ENCODE measurements at regions not wholly inside any gene's neighbourhood (a gene's known extent, or its start where the extent isn't known, plus 50 kb on each side); places are given as distances from the start of the nearest gene placed in this dataset.

DNA sequence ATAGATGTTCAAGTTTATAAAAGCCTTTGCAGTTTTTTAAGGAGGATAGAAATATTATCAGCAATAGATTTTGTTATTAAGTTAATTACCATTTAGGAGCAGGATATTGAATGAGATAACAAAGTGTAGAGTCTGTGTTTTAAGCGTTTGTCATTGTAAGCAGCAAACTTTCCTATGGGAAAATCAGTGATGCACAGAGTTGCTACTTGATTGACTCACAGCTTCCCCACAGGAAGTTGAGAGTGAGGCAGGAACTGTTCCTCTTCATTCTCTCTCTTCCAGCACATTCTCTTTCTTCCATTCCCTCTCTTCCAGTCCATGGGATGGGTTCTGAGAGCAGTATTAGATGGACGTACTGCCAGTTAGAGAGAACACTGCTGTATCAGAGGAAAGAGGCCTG, 867.7 kb upstream of the AGA start:
- DNase-seq: no peak

DNA sequence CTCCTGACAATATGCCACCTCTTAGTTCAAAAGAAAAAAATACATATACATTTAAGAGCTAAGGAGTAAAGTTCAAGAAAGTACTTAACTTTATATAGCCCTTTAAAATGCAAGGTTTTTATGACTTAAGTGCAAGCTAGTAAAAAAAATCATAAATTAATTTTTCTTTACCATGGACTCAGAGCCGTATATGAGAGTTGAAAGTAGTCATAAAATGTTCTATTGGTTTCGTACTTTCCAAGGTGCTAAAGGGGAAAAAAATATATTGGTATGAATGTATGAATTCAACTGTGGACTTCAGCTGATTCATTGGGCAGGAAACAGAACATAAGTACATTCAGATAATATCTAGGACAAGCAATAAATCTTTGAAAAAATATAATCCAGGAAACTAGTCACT, 869.8 kb upstream of the AGA start:
- no peak for DNase-seq

DNA sequence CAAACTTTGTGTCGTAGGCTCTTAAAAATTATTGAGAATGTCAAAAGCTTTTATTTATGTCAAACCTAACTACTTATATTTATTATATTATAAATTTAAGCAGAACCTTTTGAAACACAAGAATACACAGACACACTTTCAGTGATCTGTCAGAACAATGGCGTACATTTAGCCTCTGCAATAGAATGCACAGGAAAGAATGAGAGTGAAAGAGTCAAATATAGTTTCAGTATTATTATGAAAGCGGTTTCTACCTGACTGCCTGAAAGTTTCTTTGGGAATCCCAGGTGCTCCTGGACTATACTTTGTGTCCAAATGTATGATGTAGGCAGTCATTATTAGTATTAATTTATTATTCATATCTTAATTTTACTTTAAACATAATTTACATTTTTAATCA, 872.0 kb upstream of the AGA start:
- no peak for DNase-seq

DNA sequence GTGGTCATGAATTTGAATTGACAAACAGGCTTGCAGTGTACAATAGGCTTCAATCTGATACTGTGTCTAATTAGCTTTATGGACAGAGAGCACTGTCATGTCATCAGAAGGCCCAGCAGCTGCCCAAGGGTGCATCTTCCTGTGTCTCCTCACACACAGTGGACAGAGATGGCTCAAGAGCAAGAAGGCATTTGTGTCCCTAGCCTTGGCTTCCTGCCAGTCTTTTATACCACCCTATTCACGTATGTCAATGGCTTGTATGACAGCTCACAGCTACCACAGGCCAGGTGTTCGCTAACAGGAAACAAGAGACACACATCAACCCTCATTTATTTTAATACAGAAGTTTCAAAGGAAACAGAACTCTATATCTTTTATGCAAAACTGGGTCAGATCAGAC, 874.0 kb upstream of the AGA start:
- DNase-seq: no peak

DNA sequence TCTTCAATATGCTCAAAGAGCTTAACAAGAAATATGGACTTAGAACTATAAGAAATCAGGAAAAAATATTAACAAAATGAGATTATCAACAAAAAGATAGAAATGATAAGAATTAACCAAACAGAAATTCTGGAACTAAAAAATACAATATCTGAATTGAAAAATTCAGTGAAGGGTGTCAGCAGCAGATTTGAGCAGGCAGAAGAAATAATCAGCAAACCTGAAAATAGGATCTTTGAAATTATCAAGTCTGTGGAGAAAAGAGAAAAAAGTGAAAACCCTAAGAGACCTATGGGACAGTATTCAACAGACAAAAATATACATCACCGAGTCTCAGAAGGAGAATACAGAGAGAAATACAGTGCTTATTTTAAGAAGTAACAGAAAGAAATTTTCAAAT, 877.8 kb upstream of the AGA start:
- no peak for DNase-seq

DNA sequence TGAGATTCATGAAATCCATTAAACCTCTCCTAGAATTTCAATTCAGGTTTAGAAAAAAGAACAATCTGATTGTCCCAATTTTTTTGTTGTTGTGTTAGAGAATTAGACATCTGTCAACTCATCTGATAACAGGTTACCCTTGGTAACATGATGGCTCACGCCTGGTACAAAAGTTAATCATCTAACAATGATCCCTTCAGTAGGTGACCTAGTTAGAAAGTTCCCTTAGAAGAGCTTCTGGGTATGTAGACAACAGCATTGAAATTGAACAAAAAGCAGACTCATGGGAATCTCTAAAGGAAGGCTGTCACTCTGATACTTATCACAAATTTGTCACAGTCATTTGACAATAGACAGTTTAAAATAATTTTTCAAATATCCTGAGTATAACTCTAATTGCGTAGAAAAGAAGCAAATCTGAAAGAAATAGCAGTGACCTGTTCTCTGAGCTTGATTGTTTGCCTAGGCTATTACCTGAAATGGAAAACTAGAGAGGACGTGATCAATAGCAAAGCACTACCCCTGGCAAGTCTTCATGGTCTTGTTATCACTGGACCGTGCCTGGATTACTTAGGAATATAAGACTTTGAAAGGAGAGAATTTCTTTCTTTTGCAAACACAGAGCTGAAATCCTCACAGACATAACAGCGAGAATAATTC, 880.4 kb upstream of the AGA start:
- no peak for DNase-seq

DNA sequence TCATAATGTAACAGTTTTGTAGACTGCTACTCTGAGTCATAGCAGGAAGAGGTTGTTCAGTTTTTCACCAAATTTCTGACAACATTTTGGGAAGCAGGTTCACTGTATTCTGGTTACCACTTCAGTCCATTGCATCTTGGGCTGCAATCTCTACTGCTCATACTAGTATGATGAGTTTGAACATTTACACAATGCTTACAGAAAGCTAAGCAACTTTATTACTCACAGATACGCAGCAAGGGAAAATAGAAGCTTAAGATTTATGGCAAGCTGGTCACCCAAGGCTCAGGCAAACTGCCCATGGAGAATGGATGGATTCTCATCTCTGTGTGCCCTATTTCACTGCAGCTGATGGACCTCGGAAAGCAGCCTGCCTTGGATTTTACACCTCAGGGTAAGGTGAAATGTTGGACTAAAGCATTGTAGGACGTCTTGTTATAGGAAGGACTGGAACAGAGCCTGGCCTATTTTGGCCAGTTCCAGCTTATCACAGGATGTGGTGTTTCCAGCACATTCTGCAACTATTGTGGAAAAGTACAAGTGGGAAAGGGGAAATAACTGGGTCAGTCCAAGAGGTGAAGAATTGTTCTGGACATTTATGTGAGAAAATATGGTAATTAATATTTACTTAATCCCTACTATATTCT, 887.1 kb upstream of the AGA start:
- no peak for DNase-seq

DNA sequence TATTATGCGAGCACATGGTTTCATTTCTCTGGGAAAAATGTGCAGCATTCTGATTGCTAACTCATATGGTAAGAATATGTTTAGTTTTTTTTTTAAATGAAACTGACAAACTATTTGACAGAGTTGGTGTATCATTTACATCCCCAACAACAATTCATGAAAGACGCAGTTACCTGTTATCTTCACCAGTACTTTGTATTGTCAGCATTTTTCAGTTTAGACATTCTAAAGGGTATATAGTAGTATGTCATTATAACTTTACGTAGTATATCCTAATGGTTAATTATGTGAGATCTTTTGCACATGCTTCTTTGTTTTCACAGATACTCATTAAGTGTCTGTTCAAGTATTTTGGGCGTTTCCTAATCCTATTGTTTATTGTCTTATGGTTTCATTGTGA, 891.1 kb upstream of the AGA start:
- DNase-seq: no peak

DNA sequence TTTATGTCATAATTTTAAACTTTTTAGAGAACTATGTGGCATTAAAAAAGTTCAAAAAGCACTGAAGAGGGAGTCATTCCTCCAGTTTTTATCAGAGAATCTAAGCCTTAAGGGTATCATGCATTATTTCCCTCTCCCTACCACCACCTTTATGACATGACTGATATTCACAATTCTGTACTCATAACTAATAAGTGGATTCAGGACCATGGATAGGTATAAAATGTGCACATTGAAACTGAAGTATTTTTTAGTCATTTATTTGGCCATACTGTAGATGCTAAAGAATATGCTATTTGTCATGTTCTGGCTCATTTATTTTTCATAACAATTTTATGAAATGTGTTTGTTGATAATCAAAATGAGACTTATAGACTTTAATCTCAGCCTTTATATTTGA, 897.5 kb upstream of the AGA start:
- no peak for DNase-seq

DNA sequence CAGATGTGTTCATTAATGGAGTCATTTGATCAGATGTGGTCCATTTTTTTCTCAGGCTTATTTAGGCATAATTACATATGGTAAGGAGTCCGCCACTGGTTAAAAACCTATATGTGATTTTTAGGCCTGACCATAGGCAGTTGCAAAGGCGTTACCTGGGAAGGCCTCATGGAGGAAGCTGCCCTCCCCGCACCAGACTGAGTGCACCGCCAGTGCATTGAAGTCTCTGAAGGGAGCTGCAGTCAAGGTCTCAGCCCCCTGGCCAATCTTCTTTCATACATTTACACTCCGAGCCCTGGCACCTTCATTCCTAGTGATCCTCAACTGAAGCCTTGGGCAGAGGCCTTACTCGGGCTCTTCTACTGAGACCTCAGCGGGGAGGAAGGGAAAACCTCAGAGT, 898.2 kb upstream of the AGA start:
- no peak for DNase-seq

DNA sequence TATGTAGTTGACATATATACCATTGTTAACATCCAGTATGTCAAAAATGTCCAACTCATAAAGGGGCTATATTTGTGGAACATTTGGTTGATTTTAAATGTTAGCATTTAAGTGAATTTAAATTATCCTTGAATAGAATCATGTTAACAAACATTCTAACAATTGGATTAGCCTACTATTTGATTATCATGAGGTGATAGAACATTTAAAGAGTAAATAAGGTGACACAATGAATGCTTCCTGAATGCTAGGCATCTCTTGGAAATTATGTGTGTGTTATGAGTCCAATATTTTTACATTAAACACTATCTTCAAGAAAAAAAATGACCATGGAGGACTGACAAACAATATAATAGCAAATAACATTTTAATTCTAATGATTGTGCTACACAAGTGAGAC, 901.9 kb upstream of the AGA start:
- DNase-seq: no peak

DNA sequence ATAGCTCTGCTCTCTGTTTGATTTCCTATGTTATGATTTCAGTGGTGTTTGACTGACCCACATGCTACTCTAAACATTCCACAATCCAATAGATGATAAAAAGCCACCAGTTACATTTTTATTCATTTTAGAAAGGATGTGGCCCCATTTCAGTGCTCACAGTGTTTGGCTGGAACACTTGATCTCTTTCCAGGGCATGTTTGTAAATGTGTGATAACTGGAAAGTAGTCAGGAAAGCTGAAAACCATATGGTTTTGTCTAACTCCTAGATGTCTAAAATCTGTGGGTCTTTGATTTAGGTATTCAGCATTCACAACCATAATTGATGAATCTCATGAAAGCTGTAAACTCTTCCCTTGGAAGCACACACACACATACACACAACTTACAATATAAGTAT, 904.9 kb upstream of the AGA start:
- no peak for DNase-seq

DNA sequence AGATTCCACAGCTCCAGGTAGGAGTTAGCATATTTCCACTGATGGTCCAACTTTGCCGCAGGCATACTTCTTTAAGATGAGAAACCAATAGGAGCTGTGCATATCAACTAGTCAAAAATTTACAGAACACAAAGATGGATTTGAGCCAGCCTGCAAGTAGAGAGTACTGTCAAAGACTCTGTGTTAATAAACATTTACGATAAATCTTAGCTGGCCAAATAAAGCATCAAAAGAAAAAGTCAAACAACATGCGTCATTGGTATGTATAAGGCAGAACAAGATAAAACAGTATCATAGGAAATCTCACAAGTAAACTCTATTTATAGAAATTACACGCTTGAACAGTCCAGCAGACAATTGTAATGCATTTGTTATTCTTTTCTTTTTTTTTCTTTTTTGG, 907.4 kb upstream of the AGA start:
- no peak for DNase-seq

DNA sequence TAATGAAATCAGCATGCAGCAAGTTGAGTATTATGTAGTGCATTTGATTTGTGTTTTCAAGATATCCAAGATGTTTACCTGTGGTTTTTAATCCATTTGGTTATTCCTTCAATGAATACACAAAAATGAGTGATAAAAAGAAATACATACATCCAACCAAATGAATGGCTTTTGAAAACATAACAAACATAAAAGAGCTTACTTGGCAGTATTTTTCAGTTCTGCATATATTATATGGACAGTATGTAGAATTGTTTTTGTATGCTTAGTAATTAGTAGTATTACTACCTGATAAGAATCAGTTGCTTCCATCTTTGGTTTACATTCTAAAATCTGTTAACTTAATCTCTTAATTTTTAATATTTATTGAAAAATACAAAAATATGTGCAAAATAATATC, 908.9 kb upstream of the AGA start:
- DNase-seq: no peak

DNA sequence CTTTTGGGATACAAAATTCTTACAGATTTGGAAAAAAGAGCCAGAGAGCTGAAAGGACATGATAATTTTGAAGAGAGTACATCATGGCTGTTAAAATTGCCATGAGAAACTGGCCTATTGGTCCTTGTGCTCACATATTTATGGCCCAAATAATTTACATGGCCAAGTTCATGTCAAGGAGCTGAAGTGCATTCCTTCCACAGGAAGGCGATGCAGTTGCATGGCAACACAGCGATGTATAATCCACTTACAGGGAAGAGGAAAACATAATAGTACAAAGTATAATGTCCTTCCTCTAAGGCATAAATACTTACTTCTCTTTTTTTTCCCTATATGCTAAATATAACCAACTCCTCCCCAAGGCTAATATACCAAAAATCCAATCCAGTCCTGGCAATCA, 914.5 kb upstream of the AGA start:
- no peak for DNase-seq

DNA sequence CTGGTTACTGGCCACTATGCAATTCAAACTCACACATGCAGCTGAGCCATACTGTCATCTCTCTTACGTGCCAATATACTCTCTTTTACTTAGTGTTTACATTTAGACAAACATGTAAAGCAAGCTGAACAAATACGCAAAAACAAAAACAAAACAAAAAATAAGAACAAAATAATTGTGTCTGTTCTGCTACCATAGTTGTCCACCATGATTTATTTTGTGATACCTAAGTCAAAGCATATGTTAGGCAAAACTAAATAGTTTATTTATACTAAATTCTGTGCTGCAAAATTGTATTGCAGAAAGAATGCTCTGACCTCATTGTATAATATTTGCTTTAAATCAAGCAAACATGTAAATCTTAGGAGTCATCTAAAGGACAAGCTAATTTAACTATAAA, 943.2 kb upstream of the AGA start:
- no peak for DNase-seq

DNA sequence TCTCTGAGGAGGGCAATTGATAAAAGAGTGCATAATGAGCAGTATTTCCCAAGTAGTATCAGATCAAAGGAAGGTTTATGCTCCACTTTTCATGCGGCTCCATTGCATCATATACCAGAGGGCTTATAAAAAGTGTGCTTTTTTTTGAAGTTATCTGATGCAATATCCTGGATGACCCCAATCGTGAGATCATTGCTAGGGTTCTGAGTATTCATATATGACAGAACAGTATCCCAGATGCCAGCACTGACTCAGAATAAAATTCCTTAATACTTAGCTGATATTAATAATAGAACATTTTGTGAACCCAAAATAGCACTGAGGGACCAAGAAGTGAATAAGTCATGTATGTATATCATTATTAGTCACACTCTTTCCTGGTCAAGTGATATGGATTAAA, 945.5 kb upstream of the AGA start:
- no peak for DNase-seq

DNA sequence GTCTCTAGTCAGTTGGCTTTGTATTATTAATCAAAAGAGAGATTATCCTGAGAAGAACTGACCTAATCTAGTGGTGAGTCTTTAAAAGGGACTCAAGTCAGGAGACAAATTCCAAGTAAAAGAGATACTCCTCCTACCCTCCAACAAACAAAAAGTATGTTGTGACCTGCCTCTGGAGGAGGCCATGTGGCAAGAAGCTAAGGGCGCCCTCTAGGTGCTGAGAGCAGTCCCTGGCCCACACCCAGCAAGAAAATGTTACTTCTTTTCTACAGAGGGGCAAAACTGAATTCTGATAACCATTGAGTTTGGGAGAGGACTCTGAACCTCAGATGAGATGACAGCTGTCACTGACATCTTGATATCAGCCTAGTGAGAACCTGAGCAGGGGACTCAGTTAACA, 953.6 kb upstream of the AGA start:
- no peak for DNase-seq

DNA sequence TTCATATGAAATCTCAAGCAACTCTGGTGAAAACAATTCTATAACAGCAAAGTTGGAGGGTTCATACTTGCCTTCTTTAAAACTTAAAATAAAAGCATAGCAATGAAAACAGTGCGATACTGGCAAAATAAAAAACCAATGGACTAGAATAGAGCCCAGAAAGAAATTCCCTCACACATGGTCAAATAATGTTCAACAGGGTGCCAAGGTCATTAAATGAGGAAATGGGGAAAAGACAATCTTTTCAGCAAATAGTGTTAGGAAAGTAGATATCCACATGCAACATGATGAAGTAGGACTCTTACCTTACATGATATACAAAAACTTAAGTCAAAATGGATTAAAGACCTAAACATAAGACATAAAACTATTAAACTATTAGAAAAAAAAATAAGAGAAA, 970.2 kb upstream of the AGA start:
- DNase-seq: no peak

DNA sequence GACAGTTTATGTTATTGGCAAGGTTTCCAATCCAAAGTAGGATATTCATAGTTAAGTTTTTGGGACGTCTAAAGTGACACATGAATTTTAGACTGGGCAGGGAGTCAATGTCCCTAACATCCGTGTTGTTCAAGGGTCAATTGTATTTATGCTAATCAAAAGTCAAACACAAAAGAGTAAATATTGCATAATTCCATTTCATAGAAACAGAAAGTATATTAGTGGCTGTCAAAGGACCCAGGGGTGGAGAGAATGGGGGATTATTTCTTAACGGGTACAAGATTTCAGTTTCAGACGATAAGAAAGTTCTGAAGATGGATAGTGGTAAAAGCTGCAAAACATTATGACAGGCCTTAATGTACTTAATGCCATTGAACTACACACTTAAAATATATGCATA, 971.8 kb upstream of the AGA start:
- no peak for DNase-seq

DNA sequence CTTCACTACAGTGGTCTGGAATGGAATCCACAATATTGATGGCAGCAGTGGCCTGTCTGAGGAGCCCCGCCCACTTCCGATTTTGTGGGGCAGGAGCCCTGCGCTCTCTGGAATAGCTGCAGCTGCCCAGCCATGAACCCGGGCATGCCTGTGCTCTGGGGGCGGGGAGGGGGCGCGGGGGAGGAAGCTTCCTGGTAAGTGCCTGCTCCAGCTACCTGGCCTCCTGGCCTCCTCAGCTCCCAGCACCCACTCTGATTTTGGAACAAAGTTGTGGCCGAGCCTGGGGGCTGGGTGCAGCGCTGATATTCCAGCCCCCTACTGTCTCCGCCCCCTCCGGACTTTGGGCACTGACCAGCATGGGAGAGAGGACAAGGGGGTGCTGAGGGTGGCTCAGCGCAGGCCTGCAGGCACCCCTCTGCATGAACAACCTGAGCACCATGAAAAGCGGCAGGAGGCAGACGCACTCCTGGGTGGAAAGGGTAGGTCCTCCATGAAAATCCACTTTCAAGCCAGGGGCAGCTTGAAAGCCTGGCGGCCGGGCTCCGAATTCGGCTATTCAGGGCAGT, 972.7 kb upstream of the AGA start:
- no peak for DNase-seq

DNA sequence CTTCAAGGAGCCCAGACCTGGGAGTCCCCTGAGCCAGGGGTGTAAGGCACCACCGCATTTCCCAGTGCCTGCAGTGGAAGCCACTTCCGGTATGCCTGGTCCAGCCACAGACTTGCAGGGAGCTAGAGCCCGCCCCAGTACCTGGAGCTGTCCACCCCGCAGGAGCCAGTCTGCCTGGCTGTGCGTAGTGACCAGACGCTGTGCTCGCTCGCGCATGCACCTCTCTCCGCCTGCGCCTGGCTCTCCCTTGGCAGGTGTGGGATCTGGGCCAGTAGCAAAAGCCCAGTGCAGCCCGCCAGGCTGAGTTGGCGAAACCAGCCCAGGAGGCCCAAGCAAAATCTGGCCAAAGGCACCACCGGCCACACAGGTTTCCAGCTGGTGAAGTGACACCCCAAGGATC, 973.7 kb upstream of the AGA start:
- no peak for DNase-seq

DNA sequence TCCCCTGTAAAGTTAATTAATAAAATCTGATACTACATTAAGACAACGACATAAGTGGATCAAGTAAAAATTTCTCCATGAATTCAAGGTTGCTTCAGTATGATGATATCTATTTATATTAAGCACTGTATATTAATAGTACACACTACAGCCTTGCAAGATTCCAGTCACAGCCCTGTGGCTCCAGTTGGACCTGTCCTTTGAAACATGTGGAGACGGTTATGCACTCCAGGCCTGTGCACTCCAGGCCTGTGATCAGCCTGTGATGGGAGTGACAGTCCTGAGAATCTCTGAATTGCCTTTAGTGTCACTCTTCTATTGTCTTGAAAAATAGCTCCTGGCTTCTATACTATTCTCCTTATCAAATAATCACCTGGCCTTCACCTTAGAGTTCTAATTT, 981.1 kb upstream of the AGA start:
- no peak for DNase-seq

DNA sequence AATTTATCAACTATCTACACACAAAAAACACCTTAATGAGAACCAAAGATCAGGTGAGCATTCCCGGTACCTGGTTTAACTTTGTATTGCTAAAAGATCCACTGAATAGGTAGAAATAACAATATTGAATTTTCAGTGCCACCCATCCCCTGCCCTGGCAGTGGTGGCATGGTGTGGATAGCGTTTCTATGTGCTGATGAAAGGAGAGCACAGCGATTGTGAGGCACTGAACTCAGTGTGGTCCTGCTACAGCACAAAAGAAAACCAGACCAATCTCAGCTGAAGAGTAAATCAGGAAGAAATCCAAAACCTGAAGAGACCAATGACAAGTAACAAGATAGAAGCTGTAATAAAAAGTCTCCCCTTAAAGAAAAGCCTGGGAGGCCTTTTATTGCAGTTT, 984.6 kb upstream of the AGA start:
- no peak for DNase-seq

DNA sequence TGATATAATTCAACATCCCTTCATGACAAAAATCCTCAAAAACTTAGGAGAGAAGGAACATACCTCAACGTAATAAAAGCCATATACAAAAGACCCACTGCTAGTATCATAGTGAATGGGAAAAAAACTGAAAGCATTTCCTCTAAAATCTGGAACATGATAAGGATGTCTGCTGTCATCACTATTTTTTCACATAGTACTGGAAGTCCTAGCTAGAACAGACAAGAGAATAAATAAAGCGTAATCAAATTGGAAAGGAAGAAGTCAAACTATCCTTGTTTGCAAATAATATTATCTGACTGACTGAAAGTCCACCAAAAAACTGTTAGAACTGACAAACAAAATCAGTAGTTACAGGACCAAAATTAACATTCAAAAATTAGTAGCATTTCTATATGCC, 985.4 kb upstream of the AGA start:
- DNase-seq: no peak
